ENCODE measurements at regions not wholly inside any gene's neighbourhood (a gene's known extent, or its start where the extent isn't known, plus 50 kb on each side); places are given as distances from the start of the nearest gene placed in this dataset.

DNA sequence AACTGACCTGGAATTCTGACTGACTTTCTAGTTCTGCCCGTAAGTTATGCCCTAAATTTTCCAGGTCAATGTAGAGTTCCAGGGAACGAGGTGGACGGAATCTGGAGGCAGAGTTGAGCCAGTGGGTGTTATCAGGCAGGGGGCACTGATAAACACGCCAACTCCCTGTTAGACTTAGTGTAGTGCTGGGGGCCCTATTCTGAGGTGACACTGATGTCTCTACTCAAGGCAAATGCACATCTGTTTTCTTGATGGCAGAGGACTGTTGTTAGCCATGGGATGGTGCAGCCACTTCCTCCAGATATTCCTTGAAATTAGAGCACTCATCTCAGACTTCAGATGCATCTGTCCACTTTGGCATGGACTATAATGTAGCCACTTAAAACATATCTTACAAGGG, 83.5 kb downstream of the C9orf152 start:
- no peaks in the 10 kb centered on the region for H3K9me3 ChIP-seq (ENCODE audit: low read depth)
- Mint-ChIP-seq H3K36me3 (no peaks in the 10 kb centered on the region), H3K27me3 (ENCODE audit: insufficient read depth, low read depth) (peaks cover 2% of the 10 kb centered on the region), H3K9me3 (no peaks in the 10 kb centered on the region), H3K27ac (peak overlapping the region; percentile 97), H3K4me1 (peaks cover 78% of the 10 kb centered on the region), H3K4me3 (peak overlapping the region; percentile 64)
- H3K79me2 ChIP-seq (ENCODE audit: low read depth): no peaks in the 10 kb centered on the region
- no peak overlapping the region for H3K4me3 ChIP-seq
- no peaks in the 10 kb centered on the region for H3K27me3 ChIP-seq
- no peaks in the 10 kb centered on the region for H3K36me3 ChIP-seq
- peaks cover 48% of the 10 kb centered on the region for H3K4me1 ChIP-seq
- H3F3A ChIP-seq (ENCODE audit: low read depth): peaks cover 25% of the 10 kb centered on the region
- H3K9ac ChIP-seq: no peak overlapping the region
- no peak overlapping the region for H3K27ac ChIP-seq
- H3K4me2 ChIP-seq: peak overlapping the region; percentile 52
- no peak for DNase-seq (ENCODE audit: low spot score)
- peaks cover 63% of the 10 kb centered on the region for H4K20me1 ChIP-seq (ENCODE audit: low read depth)
- TF ChIP-seq EZH2phosphoT487 (IDR thresholded peaks at IDR 0.05) (no peak), EZH2 (IDR thresholded peaks at IDR 0.05) (no peak)
- TF ChIP-seq, protein P1, sequence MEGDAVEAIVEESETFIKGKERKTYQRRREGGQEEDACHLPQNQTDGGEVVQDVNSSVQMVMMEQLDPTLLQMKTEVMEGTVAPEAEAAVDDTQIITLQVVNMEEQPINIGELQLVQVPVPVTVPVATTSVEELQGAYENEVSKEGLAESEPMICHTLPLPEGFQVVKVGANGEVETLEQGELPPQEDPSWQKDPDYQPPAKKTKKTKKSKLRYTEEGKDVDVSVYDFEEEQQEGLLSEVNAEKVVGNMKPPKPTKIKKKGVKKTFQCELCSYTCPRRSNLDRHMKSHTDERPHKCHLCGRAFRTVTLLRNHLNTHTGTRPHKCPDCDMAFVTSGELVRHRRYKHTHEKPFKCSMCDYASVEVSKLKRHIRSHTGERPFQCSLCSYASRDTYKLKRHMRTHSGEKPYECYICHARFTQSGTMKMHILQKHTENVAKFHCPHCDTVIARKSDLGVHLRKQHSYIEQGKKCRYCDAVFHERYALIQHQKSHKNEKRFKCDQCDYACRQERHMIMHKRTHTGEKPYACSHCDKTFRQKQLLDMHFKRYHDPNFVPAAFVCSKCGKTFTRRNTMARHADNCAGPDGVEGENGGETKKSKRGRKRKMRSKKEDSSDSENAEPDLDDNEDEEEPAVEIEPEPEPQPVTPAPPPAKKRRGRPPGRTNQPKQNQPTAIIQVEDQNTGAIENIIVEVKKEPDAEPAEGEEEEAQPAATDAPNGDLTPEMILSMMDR (IDR thresholded peaks at IDR 0.05): no peak
- no peak overlapping the region for H2AFZ ChIP-seq (replicated peaks)

DNA sequence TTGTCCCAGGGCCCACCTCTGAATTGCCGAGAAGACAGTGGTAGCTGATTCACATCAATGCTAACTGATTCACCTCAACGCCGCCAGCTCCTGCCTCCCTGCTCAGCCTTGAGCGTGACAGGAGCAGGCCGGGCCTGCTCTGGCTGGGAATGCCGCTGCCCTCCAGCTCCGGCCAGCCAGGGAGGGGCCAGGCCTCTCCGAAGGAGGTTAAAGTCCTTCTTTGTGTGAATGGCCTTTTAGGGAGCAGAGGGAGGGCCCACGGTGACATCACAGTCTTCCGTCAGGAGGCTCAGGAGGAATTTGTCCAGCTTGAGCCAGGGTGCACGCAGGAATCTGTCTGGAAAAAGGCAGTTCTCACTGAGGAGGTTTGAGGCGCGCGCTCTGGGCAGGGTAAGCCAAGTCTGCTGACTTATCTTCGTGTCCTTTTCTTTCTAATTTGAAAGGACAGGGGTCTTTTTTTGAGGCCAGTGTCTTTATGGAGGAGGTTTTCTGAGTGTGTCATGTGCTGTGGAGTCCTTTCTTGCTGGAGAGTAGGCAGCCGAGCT, 82.7 kb downstream of the C9orf152 start:
- Histone ChIP-seq H3K27me3 (no peaks in the 10 kb centered on the region), H3K79me2 (ENCODE audit: low read depth) (no peaks in the 10 kb centered on the region), H2AFZ (replicated peaks) (no peak overlapping the region), H3K9me3 (ENCODE audit: low read depth) (no peaks in the 10 kb centered on the region), H3K27ac (no peak overlapping the region), H3K4me1 (peaks cover 56% of the 10 kb centered on the region), H3K36me3 (no peaks in the 10 kb centered on the region), H4K20me1 (ENCODE audit: low read depth) (peaks cover 67% of the 10 kb centered on the region), H3K4me2 (peak overlapping the region; percentile 52), H3F3A (ENCODE audit: low read depth) (peaks cover 25% of the 10 kb centered on the region), H3K9ac (no peak overlapping the region), H3K4me3 (no peak overlapping the region)
- H3K27ac Mint-ChIP-seq: peak overlapping the region; percentile 98
- TF ChIP-seq, protein P1 (IDR thresholded peaks at IDR 0.05): no peak
- TF ChIP-seq EZH2 (IDR thresholded peaks at IDR 0.05) (no peak), EZH2phosphoT487 (IDR thresholded peaks at IDR 0.05) (no peak)
- H3K4me1 Mint-ChIP-seq: peaks cover 84% of the 10 kb centered on the region
- H3K27me3 Mint-ChIP-seq (ENCODE audit: insufficient read depth, low read depth): peaks cover 2% of the 10 kb centered on the region
- no peaks in the 10 kb centered on the region for H3K9me3 Mint-ChIP-seq
- H3K4me3 Mint-ChIP-seq: peak overlapping the region; percentile 78
- H3K36me3 Mint-ChIP-seq: no peaks in the 10 kb centered on the region
- peak; percentile 94 for DNase-seq (ENCODE audit: low spot score)

DNA sequence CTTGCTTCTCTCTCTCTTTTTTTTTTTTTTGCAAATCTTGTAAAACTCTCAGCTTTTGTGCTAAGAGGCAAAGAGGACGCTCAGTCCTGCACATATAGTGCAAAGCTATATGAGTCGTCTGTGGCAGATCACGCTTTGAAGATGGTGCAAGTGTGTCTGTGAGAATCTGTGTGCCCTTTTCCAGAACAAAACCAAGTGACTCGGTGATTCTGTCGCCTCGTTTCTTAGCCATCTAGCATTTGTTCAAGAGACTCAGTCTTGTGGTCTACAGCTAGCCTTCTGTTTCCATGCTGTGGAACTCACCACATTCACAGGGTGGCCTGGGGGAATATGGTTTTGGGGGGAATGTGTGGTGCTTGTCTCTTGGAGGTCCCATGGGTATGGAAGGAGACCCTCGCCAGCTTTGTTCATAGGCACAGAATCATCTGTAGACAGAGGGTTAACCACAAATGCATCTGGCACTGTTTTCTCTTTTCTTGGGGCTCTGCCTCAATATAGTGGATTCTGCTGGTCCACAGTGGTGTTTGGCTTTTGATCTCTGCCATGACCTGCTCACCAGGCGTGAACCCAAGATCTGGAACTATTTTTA, 82.1 kb downstream of the C9orf152 start:
- Histone ChIP-seq H3K79me2 (ENCODE audit: low read depth) (no peaks in the 10 kb centered on the region), H3K4me2 (peak overlapping the region; percentile 52), H2AFZ (replicated peaks) (no peak overlapping the region), H3K27ac (no peak overlapping the region), H4K20me1 (ENCODE audit: low read depth) (peaks cover 73% of the 10 kb centered on the region), H3K27me3 (no peaks in the 10 kb centered on the region), H3K9me3 (ENCODE audit: low read depth) (no peaks in the 10 kb centered on the region), H3K4me3 (no peak overlapping the region), H3F3A (ENCODE audit: low read depth) (peaks cover 25% of the 10 kb centered on the region), H3K9ac (no peak overlapping the region), H3K36me3 (no peaks in the 10 kb centered on the region), H3K4me1 (peaks cover 62% of the 10 kb centered on the region)
- Mint-ChIP-seq H3K36me3 (peaks cover 3% of the 10 kb centered on the region), H3K4me3 (peak overlapping the region; percentile 78), H3K4me1 (peaks cover 88% of the 10 kb centered on the region), H3K27me3 (ENCODE audit: insufficient read depth, low read depth) (peaks cover 2% of the 10 kb centered on the region), H3K9me3 (no peaks in the 10 kb centered on the region), H3K27ac (peak overlapping the region; percentile 98)
- no peak for DNase-seq (ENCODE audit: low spot score)
- TF ChIP-seq, protein P1 (IDR thresholded peaks at IDR 0.05): no peak
- TF ChIP-seq EZH2 (IDR thresholded peaks at IDR 0.05): no peak
- TF ChIP-seq EZH2phosphoT487 (IDR thresholded peaks at IDR 0.05): no peak
